Neural progenitor cell (in vitro differentiated cells): ENCODE measurements at regions not wholly inside any gene's neighbourhood (a gene's known extent, or its start where the extent isn't known, plus 50 kb on each side); places are given as distances from the start of the nearest gene placed in this dataset.

ENCODE experiments used
- EZH2 ChIP-seq: fragments of 200-600 bp; sonication (generic); IDR thresholded peaks from 2 replicates; pipeline ENCODE4 v1.6.1; 2017; ENCODE audit warnings: antibody characterized with exemption, mild to moderate bottlenecking, moderate library complexity
- EZH2phosphoT487 ChIP-seq: fragments of 200-600 bp; sonication (generic); IDR thresholded peaks from 2 replicates; pipeline ENCODE4 v1.6.1; 2017; ENCODE audit warnings: antibody characterized with exemption
- TF ChIP-seq, protein P1 (sequence below): fragments of 200-600 bp; sonication (generic); IDR thresholded peaks from 2 replicates; pipeline ENCODE4 v1.5.1; 2017; ENCODE audit warnings: antibody characterized with exemption, mild to moderate bottlenecking

- TF ChIP-seq, protein P1, sequence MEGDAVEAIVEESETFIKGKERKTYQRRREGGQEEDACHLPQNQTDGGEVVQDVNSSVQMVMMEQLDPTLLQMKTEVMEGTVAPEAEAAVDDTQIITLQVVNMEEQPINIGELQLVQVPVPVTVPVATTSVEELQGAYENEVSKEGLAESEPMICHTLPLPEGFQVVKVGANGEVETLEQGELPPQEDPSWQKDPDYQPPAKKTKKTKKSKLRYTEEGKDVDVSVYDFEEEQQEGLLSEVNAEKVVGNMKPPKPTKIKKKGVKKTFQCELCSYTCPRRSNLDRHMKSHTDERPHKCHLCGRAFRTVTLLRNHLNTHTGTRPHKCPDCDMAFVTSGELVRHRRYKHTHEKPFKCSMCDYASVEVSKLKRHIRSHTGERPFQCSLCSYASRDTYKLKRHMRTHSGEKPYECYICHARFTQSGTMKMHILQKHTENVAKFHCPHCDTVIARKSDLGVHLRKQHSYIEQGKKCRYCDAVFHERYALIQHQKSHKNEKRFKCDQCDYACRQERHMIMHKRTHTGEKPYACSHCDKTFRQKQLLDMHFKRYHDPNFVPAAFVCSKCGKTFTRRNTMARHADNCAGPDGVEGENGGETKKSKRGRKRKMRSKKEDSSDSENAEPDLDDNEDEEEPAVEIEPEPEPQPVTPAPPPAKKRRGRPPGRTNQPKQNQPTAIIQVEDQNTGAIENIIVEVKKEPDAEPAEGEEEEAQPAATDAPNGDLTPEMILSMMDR, result no peak
- TF ChIP-seq EZH2, result no peak
- TF ChIP-seq EZH2phosphoT487, result no peak
These were observed 53.4 kb upstream of the TMC1 start for GRCh38 chr9:72467766-72468738.
